ENCODE measurements at regions not wholly inside any gene's neighbourhood (a gene's known extent, or its start where the extent isn't known, plus 50 kb on each side); places are given as distances from the start of the nearest gene placed in this dataset.
"Not testable (repeated sequence)": the region's sequence is repeated elsewhere in the genome, so short reads cannot be mapped to it uniquely, and the experiment has no call there.

DNA sequence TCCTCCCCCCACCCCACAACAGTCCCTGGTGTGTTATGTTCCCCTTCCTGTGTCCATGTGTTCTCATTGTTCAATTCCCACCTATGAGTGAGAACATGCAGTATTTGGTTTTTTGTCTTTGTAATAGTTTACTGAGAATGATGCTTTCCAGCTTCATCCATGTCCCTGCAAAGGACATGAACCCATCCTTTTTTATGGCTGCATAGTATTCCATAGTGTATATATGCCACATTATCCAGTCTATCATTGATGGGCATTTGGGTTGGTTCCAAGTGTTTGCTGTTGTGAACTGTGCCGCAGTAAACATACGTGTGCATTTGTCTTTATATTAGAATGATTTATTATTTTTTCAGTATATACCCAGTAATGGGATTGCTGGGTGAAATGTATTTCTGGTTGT lies 104.0 kb downstream of the CCDC74A start:
- TF ChIP-seq ZNF274 (IDR thresholded peaks at IDR 0.05; ENCODE audit: low read depth, low read length); SUZ12 (IDR thresholded peaks at IDR 0.05; ENCODE audit: extremely low read depth, insufficient read depth, insufficient read length): not testable (repeated sequence)

Measured in NT2/D1 (cell line).